NCI-H2081 (cell line): ENCODE measurements at regions not wholly inside any gene's neighbourhood (a gene's known extent, or its start where the extent isn't known, plus 50 kb on each side); places are given as distances from the start of the nearest gene placed in this dataset.

Experiments used
- DNase-seq, 2 experiments: peaks; one replicate each; lab custom pipeline; 2025; lab: John Stamatoyannopoulos, UW

- DNase-seq: no peak
Measured at GRCh38 chr16:49216593-49216992, 65.0 kb downstream of the CBLN1 start.

- DNase-seq: no peak
Measured at GRCh38 chr16:49213594-49213993, 68.0 kb downstream of the CBLN1 start.

GRCh38 chr16:49204191-49204590 is 77.4 kb downstream of the CBLN1 start:
- DNase-seq: no peak

- no peak for DNase-seq
Measured at GRCh38 chr16:49203361-49203760, 78.3 kb downstream of the CBLN1 start.

GRCh38 chr16:49201118-49201517 is 80.5 kb downstream of the CBLN1 start:
- DNase-seq: no peak

- no peak for DNase-seq
Measured at GRCh38 chr16:49200223-49200820, 81.3 kb downstream of the CBLN1 start.

GRCh38 chr16:49195237-49195548 is 86.4 kb downstream of the CBLN1 start:
- DNase-seq: no peak

- no peak for DNase-seq
Measured at GRCh38 chr16:49194537-49195236, 87.0 kb downstream of the CBLN1 start.

- no peak for DNase-seq
Measured at GRCh38 chr16:49193596-49193995, 88.0 kb downstream of the CBLN1 start.

- DNase-seq: no peak
Measured at GRCh38 chr16:49189286-49189685, 92.4 kb downstream of the CBLN1 start.

- DNase-seq: no peak
Measured at GRCh38 chr16:49183911-49184310, 97.7 kb downstream of the CBLN1 start.

GRCh38 chr16:49181791-49182518 is 99.7 kb downstream of the CBLN1 start:
- no peak for DNase-seq

- no peak for DNase-seq
Measured at GRCh38 chr16:49179714-49180330, 101.8 kb downstream of the CBLN1 start.

- DNase-seq: no peak
Measured at GRCh38 chr16:49168126-49168525, 113.5 kb downstream of the CBLN1 start.

GRCh38 chr16:49165025-49165424 is 116.6 kb downstream of the CBLN1 start:
- no peak for DNase-seq

GRCh38 chr16:49161191-49161590 is 120.4 kb downstream of the CBLN1 start:
- no peak for DNase-seq

- no peak for DNase-seq
Measured at GRCh38 chr16:49158029-49158642, 123.5 kb downstream of the CBLN1 start.

GRCh38 chr16:49150341-49150740 is 131.3 kb downstream of the CBLN1 start:
- DNase-seq: no peak

GRCh38 chr16:49148410-49148809 is 133.2 kb downstream of the CBLN1 start:
- DNase-seq: no peak

- DNase-seq: no peak
Measured at GRCh38 chr16:49140618-49141017, 141.0 kb downstream of the CBLN1 start.

- DNase-seq: no peak
Measured at GRCh38 chr16:49130397-49130796, 151.2 kb downstream of the CBLN1 start.

- DNase-seq: no peak
Measured at GRCh38 chr16:49129935-49130334, 151.7 kb downstream of the CBLN1 start.

- no peak for DNase-seq
Measured at GRCh38 chr16:49128740-49129139, 152.9 kb downstream of the CBLN1 start.
